ENCODE measurements at regions not wholly inside any gene's neighbourhood (a gene's known extent, or its start where the extent isn't known, plus 50 kb on each side); places are given as distances from the start of the nearest gene placed in this dataset.

- DNase-seq (ENCODE audit: low spot score), result no peak
Observed at GRCh38 chr4:67120369-67120768, 424.9 kb downstream of the CENPC start.

GRCh38 chr4:67109276-67109675 is 436.0 kb downstream of the CENPC start:
- DNase-seq (ENCODE audit: low spot score), result no peak

- DNase-seq (ENCODE audit: low spot score), result no peak
Observed at GRCh38 chr4:67106861-67107460, 438.3 kb downstream of the CENPC start.

GRCh38 chr4:67104145-67104544 is 441.2 kb downstream of the CENPC start:
- no peak for DNase-seq (ENCODE audit: low spot score)

- no peak for DNase-seq (ENCODE audit: low spot score)
Observed at GRCh38 chr4:67103001-67103747, 442.1 kb downstream of the CENPC start.

- no peak for DNase-seq (ENCODE audit: low spot score)
Observed at GRCh38 chr4:67101612-67102011, 443.7 kb downstream of the CENPC start.

- DNase-seq (ENCODE audit: low spot score), result no peak
Observed at GRCh38 chr4:67092351-67092750, 453.0 kb downstream of the CENPC start.

GRCh38 chr4:67091673-67092072 is 453.6 kb downstream of the CENPC start:
- DNase-seq (ENCODE audit: low spot score), result no peak

GRCh38 chr4:67087897-67088296 is 457.4 kb downstream of the CENPC start:
- DNase-seq (ENCODE audit: low spot score), result no peak

- no peak for DNase-seq (ENCODE audit: low spot score)
Observed at GRCh38 chr4:67084783-67085182, 460.5 kb downstream of the CENPC start.

- DNase-seq (ENCODE audit: low spot score), result no peak
Observed at GRCh38 chr4:67083496-67083895, 461.8 kb downstream of the CENPC start.

GRCh38 chr4:67082746-67083145 is 462.6 kb downstream of the CENPC start:
- no peak for DNase-seq (ENCODE audit: low spot score)

GRCh38 chr4:67080046-67080557 is 465.2 kb downstream of the CENPC start:
- DNase-seq (ENCODE audit: low spot score), result no peak

- DNase-seq (ENCODE audit: low spot score), result no peak
Observed at GRCh38 chr4:67071641-67072040, 473.7 kb downstream of the CENPC start.

GRCh38 chr4:67055319-67055718 is 490.0 kb downstream of the CENPC start:
- DNase-seq (ENCODE audit: low spot score), result no peak

GRCh38 chr4:67054896-67055295 is 490.4 kb downstream of the CENPC start:
- no peak for DNase-seq (ENCODE audit: low spot score)

GRCh38 chr4:67052814-67053675 is 492.3 kb downstream of the CENPC start:
- DNase-seq (ENCODE audit: low spot score), result no peak

- no peak for DNase-seq (ENCODE audit: low spot score)
Observed at GRCh38 chr4:67051000-67051789, 494.1 kb downstream of the CENPC start.

GRCh38 chr4:67049446-67049845 is 495.9 kb downstream of the CENPC start:
- DNase-seq (ENCODE audit: low spot score), result no peak

GRCh38 chr4:67048530-67048929 is 496.8 kb downstream of the CENPC start:
- DNase-seq (ENCODE audit: low spot score), result no peak

- DNase-seq (ENCODE audit: low spot score), result no peak
Observed at GRCh38 chr4:67040315-67040714, 505.0 kb downstream of the CENPC start.

- no peak for DNase-seq (ENCODE audit: low spot score)
Observed at GRCh38 chr4:67038228-67038566, 507.1 kb downstream of the CENPC start.

All from HuH-7.5 (cell line).